IMR-90 (cell line): ENCODE measurements at regions not wholly inside any gene's neighbourhood (a gene's known extent, or its start where the extent isn't known, plus 50 kb on each side); places are given as distances from the start of the nearest gene placed in this dataset.

Source experiments
- ATAC-seq: fragments of 200-7000 bp; cut with Tn5 transposase; 2 replicates; pipeline ENCODE4 v1.9.1; 2020; ENCODE audit warnings: low read depth, mild to moderate bottlenecking, moderate library complexity
- BruUV-seq: library from RNA; stranded (reverse); fragments of 400-500 nt; replicated peaks from 2 replicates; lab custom pipeline; 2021; lab: Mats Ljungman, UMichigan
- CTCF ChIA-PET: fragments of 300-600 bp; formaldehyde crosslinking; extraction: SDS; loops from one replicate; lab custom pipeline; 2021; ENCODE audit warnings: antibody characterized with exemption; lab: Yijun Ruan, JAX
- POLR2A ChIA-PET: fragments of 300-600 bp; sonication (Branson Sonifier 250); formaldehyde crosslinking; loops from one replicate; lab custom pipeline; 2022; ENCODE audit warnings: antibody characterized with exemption; ENCODE audit not compliant: unreplicated experiment; lab: Charles Lee
- DNase-seq: peaks from one replicate; pipeline ENCODE4 v3.0.0; 2013
- H2AFZ ChIP-seq: replicated peaks from 2 replicates; pipeline ENCODE3; 2013; ENCODE audit warnings: low read length, mild to moderate bottlenecking; ENCODE audit not compliant: poor library complexity
- H2AK5ac ChIP-seq: 2 replicates; pipeline ENCODE4 v1.6.1; 2013; ENCODE audit warnings: low read depth, low read length, inconsistent platforms
- H2AK9ac ChIP-seq: replicated peaks from 2 replicates; pipeline ENCODE3; 2013; ENCODE audit warnings: mild to moderate bottlenecking, low read depth, low read length, moderate library complexity; ENCODE audit not compliant: poor library complexity
- H2BK120ac ChIP-seq: 2 replicates; pipeline ENCODE4 v1.6.1; 2013; ENCODE audit warnings: low read depth, low read length, inconsistent platforms
- H2BK15ac ChIP-seq: 3 replicates; pipeline ENCODE4 v1.6.1; 2013; ENCODE audit warnings: low read depth, low read length, inconsistent platforms
- H2BK20ac ChIP-seq: 2 replicates; pipeline ENCODE4 v1.6.1; 2013; ENCODE audit warnings: low read depth, mild to moderate bottlenecking, inconsistent platforms, low read length, moderate library complexity
- H2BK5ac ChIP-seq: 2 replicates; pipeline ENCODE4 v1.6.1; 2013; ENCODE audit warnings: mild to moderate bottlenecking, low read depth, low read length, inconsistent platforms; ENCODE audit not compliant: poor library complexity, severe bottlenecking
- H3K14ac ChIP-seq: replicated peaks from 2 replicates; pipeline ENCODE4 v1.6.1; 2013; ENCODE audit warnings: low read depth, low read length, inconsistent platforms
- H3K18ac ChIP-seq: 2 replicates; pipeline ENCODE4 v1.6.1; 2013; ENCODE audit warnings: low read depth, low read length, control low read depth
- H3K23ac ChIP-seq: 2 replicates; pipeline ENCODE4 v1.6.1; 2013; ENCODE audit warnings: low read depth, low read length, inconsistent platforms
- H3K27ac ChIP-seq: 2 replicates; pipeline ENCODE4 v1.5.1; 2013; ENCODE audit warnings: mild to moderate bottlenecking, control low read depth, low read length; ENCODE audit not compliant: insufficient read depth
- H3K27me3 ChIP-seq: 2 replicates; pipeline ENCODE4 v1.6.1; 2013; ENCODE audit warnings: low read length; ENCODE audit not compliant: control insufficient read depth, insufficient read depth
- H3K36me3 ChIP-seq: 2 replicates; pipeline ENCODE4 v1.6.1; 2013; ENCODE audit warnings: low read length, mixed read lengths; ENCODE audit not compliant: control insufficient read depth, insufficient read depth
- H3K4ac ChIP-seq: 2 replicates; pipeline ENCODE4 v1.6.1; 2013; ENCODE audit warnings: low read depth, low read length, inconsistent platforms
- H3K4me1 ChIP-seq: 2 replicates; pipeline ENCODE4 v1.6.1; 2013; ENCODE audit warnings: low read length, mixed read lengths; ENCODE audit not compliant: control insufficient read depth, insufficient read depth
- H3K4me2 ChIP-seq: 2 replicates; pipeline ENCODE4 v1.6.1; 2013; ENCODE audit warnings: low read depth, mild to moderate bottlenecking, control low read depth, low read length, moderate library complexity
- H3K4me3 ChIP-seq: 2 replicates; pipeline ENCODE4 v1.5.1; 2013; ENCODE audit warnings: low read depth, mild to moderate bottlenecking, control low read depth, low read length, moderate library complexity; ENCODE audit not compliant: insufficient read depth
- H3K56ac ChIP-seq: 2 replicates; pipeline ENCODE4 v1.6.1; 2013; ENCODE audit warnings: low read length, inconsistent platforms; ENCODE audit not compliant: insufficient read depth; ENCODE audit errors: extremely low read depth
- H3K79me1 ChIP-seq, 2 experiments: 2 replicates each; pipeline ENCODE4 v1.6.1; 2013; ENCODE audit warnings: low read length in 2 of 2, inconsistent platforms in 1 of 2, low read depth in 1 of 2
- H3K9ac ChIP-seq: 2 replicates; pipeline ENCODE4 v1.6.1; 2013; ENCODE audit warnings: low read depth, low read length, control low read depth
- H3K9me1 ChIP-seq: 2 replicates; pipeline ENCODE4 v1.6.1; 2013; ENCODE audit warnings: low read length, inconsistent platforms; ENCODE audit not compliant: insufficient read depth
- H3K9me3 ChIP-seq: 2 replicates; pipeline ENCODE4 v1.6.1; 2013; ENCODE audit warnings: low read length; ENCODE audit not compliant: control insufficient read depth, insufficient read depth
- H4K20me1 ChIP-seq: 2 replicates; pipeline ENCODE4 v1.6.1; 2013; ENCODE audit warnings: low read length, inconsistent platforms; ENCODE audit not compliant: insufficient read depth
- H4K5ac ChIP-seq: 2 replicates; pipeline ENCODE4 v1.6.1; 2013; ENCODE audit warnings: mild to moderate bottlenecking, low read depth, low read length, control low read depth
- H4K8ac ChIP-seq, 2 experiments: 2 replicates each; pipeline ENCODE4 v1.6.1; 2013; ENCODE audit warnings: low read depth in 2 of 2, low read length in 2 of 2, control low read depth in 1 of 2, inconsistent platforms in 1 of 2
- H4K91ac ChIP-seq: 2 replicates; pipeline ENCODE4 v1.6.1; 2013; ENCODE audit warnings: low read depth, low read length, inconsistent platforms; ENCODE audit not compliant: insufficient read depth
- BHLHE40 ChIP-seq: fragments of 150-350 bp; IDR thresholded peaks from 2 replicates; pipeline ENCODE4 v1.6.1; 2016; ENCODE audit warnings: mild to moderate bottlenecking, low read depth, low read length
- CEBPB ChIP-seq: IDR thresholded peaks from 2 replicates; pipeline ENCODE4 v1.6.1; 2012; ENCODE audit warnings: low read depth, low read length, improper control_type of control experiment
- CTCF ChIP-seq: conservative IDR thresholded peaks from 2 replicates; pipeline ENCODE4 v1.5.1; 2012; ENCODE audit warnings: mild to moderate bottlenecking, low read depth, low read length, improper control_type of control experiment
- ELK1 ChIP-seq: fragments of 150-350 bp; IDR thresholded peaks from 2 replicates; pipeline ENCODE4 v1.6.1; 2016; ENCODE audit warnings: low read depth, mild to moderate bottlenecking, low read length, moderate library complexity, borderline replicate concordance
- FOS ChIP-seq: fragments of 150-350 bp; IDR thresholded peaks from 2 replicates; pipeline ENCODE4 v1.6.1; 2016; ENCODE audit warnings: low read depth, low read length
- MXI1 ChIP-seq: IDR thresholded peaks from 2 replicates; pipeline ENCODE4 v1.6.1; 2012; ENCODE audit warnings: low read depth, mild to moderate bottlenecking, low read length, moderate library complexity, borderline replicate concordance
- NFE2L2 ChIP-seq: fragments of 150-350 bp; IDR thresholded peaks from 2 replicates; pipeline ENCODE4 v1.6.1; 2016; ENCODE audit warnings: low read depth, mild to moderate bottlenecking, low read length
- RAD21 ChIP-seq: IDR thresholded peaks from 2 replicates; pipeline ENCODE4 v1.6.1; 2012; ENCODE audit warnings: low read length, improper control_type of control experiment
- RCOR1 ChIP-seq: IDR thresholded peaks from 2 replicates; pipeline ENCODE4 v1.6.1; 2012; ENCODE audit warnings: mild to moderate bottlenecking, low read length, improper control_type of control experiment; ENCODE audit not compliant: insufficient replicate concordance
- RFX5 ChIP-seq: IDR thresholded peaks from 2 replicates; pipeline ENCODE4 v1.8.0; 2012; ENCODE audit warnings: low read depth, mild to moderate bottlenecking, low read length, moderate library complexity
- SMC3 ChIP-seq: fragments of 150-350 bp; IDR thresholded peaks from 2 replicates; pipeline ENCODE4 v1.6.1; 2016; ENCODE audit warnings: low read depth, mild to moderate bottlenecking, antibody characterized with exemption, low read length, moderate library complexity
- WGBS, 2 experiments: methylation state at CpG; one replicate each; pipeline versions ENCODE4 v1.1.5 to v1.1.7; 2013; ENCODE audit warnings: missing lambda C conversion rate in 2 of 2; ENCODE audit not compliant: insufficient read length in 1 of 2; ENCODE audit errors: extremely low coverage in 2 of 2; 5-methylcytosine and 5-hydroxymethylcytosine counted together
- dilution Hi-C: fragments of 300-500 bp; cut with HindIII; formaldehyde crosslinking; loops from one replicate; pipeline ENCODE4 v1.14.3; 2018; ENCODE audit warnings: low sequenced_read_pairs; ENCODE audit not compliant: unreplicated experiment
- in situ Hi-C: fragments of 300-500 bp; cut with MboI; formaldehyde crosslinking; loops from 3 replicates; pipeline ENCODE4 v1.14.3; 2019; ENCODE audit warnings: low sequenced_read_pairs, inconsistent platforms, mixed read lengths
- intact Hi-C: fragments of 100-400 bp; cut with micrococcal nuclease; formaldehyde crosslinking; loops from 2 replicates; pipeline ENCODE4 v1.10.0; 2022

GRCh38 chr4:174047363-174047762 lies 236.1 kb downstream of the FBXO8 start:
- no peak for DNase-seq
- no peak overlapping the region for H4K8ac ChIP-seq
- WGBS, 2 experiments: no CpG with 5 or more reads among the region's 4 CpGs
- BruUV-seq: no TSS peak
- no peak overlapping the region for H2BK20ac ChIP-seq
- ATAC-seq: no peak
- dilution Hi-C loops: no loop called here
- intact Hi-C loops: no loop called here
- no peaks in the 10 kb centered on the region for H3K27me3 ChIP-seq
- no peak overlapping the region for H3K4me3 ChIP-seq
- POLR2A ChIA-PET: no interaction called here
- no peak overlapping the region for H3K18ac ChIP-seq
- CTCF ChIA-PET: no interaction called here
- no peak overlapping the region for H3K14ac ChIP-seq
- H3K4me1 ChIP-seq: no peaks in the 10 kb centered on the region
- no peak overlapping the region for H3K23ac ChIP-seq
- no peak overlapping the region for H3K4ac ChIP-seq
- H2AFZ ChIP-seq: no peak overlapping the region
- H4K5ac ChIP-seq: no peak overlapping the region
- H4K91ac ChIP-seq: no peak overlapping the region
- H4K20me1 ChIP-seq: no peaks in the 10 kb centered on the region
- no peak overlapping the region for H2AK9ac ChIP-seq
- H2AK5ac ChIP-seq: no peak overlapping the region
- no peaks in the 10 kb centered on the region for H3K9me1 ChIP-seq
- H3K9ac ChIP-seq: no peak overlapping the region
- H3K79me1 ChIP-seq: no peaks in the 10 kb centered on the region
- no peaks in the 10 kb centered on the region for H3K36me3 ChIP-seq
- no peak for TF ChIP-seq FOS
- no peak for TF ChIP-seq CTCF
- no peak for TF ChIP-seq SMC3
- TF ChIP-seq MXI1: no peak
- no peak for TF ChIP-seq RFX5
- TF ChIP-seq CEBPB: no peak
- no peak for TF ChIP-seq ELK1
- no peak for TF ChIP-seq BHLHE40
- TF ChIP-seq RCOR1: no peak
- no peak for TF ChIP-seq NFE2L2
- no peak for TF ChIP-seq RAD21
- H2BK5ac ChIP-seq: no peak overlapping the region
- no peak overlapping the region for H3K27ac ChIP-seq
- no peak overlapping the region for H2BK120ac ChIP-seq
- H3K56ac ChIP-seq: no peak overlapping the region
- H3K9me3 ChIP-seq: no peaks in the 10 kb centered on the region
- in situ Hi-C loops: no loop called here
- no peak overlapping the region for H3K4me2 ChIP-seq
- H2BK15ac ChIP-seq: no peak overlapping the region
